HG03139 (cell line): ENCODE measurements at regions not wholly inside any gene's neighbourhood (a gene's known extent, or its start where the extent isn't known, plus 50 kb on each side); places are given as distances from the start of the nearest gene placed in this dataset.

Experiments used
- ATAC-seq: cut with Tn5 transposase; IDR thresholded peaks from one replicate; pipeline ENCODE4 v1.9.1; 2021; ENCODE audit not compliant: unreplicated experiment

DNA sequence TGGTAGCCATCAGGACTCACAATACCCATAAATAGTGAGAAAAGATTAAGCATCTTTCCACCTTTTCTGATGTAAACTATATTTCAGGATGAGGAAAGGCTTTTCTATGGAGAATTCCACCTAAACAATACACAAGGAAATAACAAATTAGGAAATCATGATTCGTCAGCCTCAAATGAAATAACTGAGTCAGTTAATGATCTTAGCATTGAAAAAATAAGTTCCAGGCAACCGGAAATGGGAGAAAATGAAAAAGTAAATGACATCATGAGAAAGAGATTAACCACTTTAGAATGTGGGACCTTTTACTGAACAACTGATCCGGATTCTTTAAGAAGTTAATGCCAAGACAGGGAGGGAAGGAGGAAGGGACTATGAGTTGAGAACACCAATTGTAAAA is 742.3 kb downstream of the TNS3 start:
- ATAC-seq: no peak

DNA sequence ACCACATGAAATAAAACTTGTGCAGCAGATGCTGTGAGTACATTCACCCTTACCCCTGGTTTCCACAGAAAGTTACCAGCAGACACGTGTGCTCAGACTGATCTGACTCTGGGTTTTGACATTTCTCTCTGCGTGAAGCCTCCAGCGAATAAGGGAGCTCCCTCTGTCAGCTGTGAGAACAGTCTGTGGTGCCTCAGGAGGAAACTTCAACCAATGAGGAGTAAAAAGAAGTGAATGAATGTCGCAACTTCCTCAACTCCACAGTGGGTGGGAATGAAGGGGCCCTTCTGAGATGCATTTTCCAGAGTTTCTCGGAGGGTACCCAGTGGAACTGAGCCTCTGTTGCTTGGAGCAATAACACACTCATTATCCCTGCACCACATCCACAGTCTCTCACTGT is 743.4 kb downstream of the TNS3 start:
- no peak for ATAC-seq

DNA sequence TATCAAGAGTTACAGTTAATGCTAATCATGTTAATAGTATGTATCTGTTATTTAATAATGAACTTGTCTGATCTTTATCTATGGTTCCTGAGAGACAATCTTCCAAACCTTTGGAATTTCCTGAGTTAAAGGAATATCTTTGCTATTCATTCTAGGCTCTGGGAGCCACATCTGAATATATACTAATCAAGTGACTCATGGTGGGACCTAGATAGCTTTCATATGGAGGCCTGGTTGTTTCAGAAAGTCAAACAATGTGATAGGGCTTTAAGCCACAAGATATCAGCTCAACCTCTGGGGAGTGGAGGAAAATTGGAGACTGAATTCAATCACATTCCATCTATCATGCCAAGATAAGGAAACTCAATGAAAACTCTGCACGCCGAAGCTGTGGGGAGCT is 746.4 kb downstream of the TNS3 start:
- ATAC-seq: no peak

DNA sequence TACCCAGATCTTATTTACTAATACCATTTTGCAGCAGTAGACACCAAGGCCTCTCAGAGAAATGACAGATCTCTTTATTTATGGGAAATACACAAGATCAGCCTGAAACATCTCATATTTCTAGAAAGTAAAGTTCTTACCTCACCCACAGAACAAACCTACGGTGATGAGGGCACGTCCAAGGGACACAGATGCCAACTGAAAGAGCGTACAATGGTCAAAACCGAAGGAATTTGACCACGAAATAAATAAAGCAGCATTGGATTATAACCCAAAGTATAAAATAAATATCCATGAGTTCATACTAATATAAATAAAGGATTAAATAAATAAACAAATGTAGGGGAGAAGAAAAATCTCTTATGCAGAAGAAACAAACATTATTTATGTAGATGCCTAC is 747.0 kb downstream of the TNS3 start:
- ATAC-seq: no peak

DNA sequence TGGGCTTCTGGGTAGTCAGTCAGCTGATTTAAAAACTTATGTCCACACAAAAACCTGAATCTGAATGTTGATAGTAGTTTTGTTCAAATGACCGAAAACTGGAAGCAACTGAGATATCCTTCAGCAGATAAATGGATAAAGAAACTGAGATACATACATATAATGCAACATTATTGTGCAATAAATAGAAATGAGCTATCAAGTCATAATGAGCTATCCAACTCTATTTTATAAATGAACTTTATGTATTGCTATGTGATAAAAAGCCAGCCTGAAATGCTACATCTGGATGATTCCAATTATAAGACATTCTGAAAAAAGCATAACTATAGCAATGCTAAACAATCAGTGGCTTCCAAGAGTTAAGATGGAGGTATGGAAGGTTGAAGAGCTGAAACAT is 748.7 kb downstream of the TNS3 start:
- no peak for ATAC-seq

DNA sequence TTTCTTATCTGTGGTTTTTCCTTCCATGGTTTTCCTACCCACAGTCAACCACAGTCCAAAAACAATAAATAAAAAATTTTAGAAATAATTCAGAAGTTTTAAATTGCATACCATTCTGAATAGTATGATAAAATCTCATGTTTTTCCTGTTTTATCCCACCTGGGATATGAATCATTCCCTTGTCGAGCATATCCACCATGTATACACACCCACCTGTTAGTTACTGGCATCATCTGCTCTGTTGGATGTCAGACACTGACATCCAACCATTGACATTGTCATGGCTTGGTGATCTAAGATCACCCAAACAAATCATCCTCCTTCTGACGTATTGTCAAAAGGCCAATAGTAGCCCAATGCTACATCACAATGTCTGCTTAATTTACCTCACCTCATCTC is 749.8 kb downstream of the TNS3 start:
- no peak for ATAC-seq

DNA sequence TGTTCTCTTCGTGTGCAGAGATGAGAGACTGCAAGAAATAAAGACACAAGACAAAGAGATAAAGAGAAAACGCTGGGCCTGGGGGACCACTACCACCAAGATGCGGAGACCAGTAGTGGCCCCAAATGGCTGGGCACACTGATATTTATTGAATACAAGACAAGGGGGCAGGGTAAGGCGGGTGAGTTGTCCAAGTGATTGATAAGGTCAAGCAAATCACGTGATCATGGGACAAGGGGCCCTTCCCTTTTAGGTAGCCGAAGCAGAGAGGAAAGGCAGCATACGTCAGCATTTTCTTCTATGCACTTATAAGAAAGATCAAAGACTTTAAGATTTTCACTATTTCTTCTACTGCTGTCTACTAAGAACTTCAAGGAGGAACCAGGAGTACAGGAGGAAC is 762.1 kb downstream of the TNS3 start:
- ATAC-seq: no peak

DNA sequence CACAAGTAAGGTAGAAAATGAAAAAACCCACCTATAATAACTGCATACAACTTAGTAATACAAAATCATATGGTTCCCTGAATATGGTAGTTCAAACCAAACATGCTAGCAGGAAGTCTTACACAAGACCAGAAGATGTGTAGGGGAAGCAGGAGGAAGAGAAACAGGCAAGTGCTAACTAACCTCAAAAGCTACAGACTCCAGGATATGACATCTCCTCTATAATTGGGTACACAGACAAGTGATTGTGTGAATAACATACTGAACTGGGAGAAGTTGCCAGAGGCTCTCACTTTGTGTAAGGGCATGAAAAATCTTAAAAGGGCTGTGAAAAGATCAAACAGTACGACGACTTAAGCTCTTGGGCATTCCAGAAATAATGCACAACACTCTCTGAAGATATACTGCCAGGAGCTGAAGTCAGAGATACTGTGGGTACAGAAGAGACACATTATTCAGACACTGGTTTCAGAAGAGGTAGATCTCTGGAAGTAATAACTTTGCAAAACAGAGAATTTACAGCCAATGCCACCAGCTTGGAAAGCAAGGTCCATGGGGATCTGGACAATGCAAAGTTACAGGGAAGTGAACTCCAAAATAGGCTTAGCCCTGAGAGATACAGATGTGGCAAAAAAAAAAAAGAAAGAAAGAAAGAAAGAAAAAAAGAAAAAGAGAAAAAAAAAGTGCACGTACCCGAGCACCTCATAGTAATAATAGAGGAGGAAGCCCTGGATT is 767.2 kb downstream of the TNS3 start:
- no peak for ATAC-seq

DNA sequence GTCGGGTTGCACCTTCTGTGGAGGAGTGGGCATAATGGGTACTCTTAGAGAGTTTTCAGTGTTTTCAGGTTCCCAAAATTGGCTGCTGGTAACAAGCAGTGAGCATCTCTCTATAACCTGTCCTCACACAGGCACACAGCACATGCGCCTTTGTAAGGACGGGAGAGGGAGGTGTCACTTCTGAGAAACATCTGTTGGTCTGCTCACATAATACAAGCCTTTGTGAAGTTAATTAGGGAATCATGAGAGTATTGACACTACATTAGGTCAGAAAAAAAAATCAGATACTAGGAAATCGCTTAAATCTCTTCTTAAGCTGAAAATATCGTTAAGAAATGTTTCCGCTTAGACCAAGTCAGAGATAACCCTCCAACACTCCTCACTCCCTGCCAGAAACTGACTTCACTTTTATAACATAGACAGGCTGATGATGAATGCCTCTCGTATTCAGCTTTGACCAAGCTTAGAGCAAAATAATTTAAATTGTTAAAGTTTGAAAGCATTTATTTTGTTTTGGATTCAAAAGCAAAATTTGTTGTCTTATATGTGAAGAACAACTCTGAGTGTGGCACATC is 769.7 kb downstream of the TNS3 start:
- ATAC-seq: no peak

DNA sequence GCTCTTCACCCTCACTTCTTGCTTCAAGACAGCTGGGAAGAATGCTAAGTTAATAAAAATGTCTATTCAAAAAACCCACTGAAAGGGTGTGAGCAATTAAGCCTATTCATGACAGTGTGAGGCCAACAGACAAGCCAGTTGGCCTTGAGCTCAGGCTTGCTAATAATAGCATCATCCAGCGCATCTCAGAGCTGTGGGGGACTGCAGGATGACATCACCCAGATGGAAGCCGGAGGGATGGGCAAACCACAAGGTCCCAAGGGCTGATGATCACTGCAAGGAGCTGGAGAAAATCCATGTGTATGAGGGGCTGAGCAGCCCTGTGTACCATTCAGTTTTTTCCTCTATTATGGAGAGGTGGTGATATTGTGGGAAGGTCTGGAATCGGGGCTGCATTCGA is 770.4 kb downstream of the TNS3 start:
- ATAC-seq: no peak

DNA sequence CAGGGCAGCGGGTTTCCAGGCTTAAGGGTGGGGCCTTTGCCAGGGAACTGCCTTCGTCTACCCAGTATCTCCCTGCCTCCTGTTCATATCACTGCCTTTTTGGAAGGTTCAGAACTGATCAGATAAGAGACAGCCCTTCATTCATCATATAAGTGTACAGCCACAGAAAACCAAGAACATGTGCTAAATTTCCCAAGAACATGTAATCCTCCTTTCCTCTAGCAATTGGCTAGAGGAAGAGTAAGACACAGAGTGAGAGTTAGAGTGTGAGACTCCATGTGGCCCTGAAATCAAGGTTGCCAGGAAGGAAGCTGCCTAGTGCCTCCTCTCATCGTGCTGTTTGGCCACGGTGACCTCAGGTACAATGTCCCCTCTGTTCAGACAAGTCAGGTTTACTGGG is 770.9 kb downstream of the TNS3 start:
- ATAC-seq: no peak

DNA sequence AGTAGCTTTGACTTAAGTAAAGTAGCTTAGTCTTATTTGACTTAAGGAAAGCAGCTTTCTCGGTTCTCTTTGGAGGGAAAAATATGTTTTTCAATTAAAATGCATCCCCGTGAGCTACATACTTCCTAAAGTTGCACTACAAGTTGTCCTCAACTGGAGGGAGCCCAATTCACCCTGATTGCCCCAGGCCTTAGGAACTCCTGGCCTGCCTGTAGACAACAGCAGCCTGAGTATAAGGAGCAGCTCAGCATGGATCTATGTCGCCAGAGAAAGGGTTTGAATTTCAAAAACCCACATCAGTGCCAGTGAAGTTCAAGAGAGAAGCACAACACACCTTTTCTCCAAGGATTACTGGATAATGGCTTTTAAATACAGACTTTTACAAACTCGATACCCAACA is 772.0 kb downstream of the TNS3 start:
- no peak for ATAC-seq

DNA sequence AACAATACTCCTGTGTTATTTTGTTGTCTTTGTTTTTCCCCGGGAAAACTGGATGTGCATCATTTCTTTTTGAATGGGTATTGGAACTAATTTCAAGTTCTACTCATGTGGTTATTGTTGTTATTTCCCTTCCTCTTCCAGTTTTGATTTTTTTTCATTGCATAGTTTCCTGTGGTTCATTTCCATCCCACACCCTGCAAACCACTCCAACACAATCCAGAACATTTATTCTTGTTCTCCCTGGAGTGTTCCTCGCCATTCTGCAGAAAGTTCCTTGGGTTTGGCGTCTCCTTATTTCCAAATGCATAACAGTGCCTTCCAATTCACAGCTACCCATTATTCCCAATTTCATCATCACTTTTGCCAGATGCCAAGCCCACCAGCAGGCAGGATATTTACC is 775.1 kb downstream of the TNS3 start:
- no peak for ATAC-seq

DNA sequence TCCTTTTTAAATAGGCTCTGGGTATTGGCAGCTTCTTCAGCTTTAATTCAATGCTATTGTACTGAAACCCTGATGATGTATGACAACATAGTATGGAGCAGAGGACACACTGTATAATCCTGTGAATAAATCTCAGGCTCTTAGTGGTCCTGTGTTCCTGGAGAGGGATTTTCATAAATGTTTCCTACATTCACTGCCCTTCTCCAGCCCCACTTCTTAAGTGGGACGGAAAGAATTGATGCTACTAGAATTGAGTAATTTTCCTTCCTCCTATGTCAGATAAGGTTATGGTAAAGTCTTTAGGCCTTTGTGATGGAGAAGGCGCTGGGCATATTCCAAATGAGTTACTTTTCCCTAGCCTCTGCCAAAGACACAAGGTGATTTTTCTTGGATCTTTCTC is 779.4 kb downstream of the TNS3 start:
- ATAC-seq: no peak

DNA sequence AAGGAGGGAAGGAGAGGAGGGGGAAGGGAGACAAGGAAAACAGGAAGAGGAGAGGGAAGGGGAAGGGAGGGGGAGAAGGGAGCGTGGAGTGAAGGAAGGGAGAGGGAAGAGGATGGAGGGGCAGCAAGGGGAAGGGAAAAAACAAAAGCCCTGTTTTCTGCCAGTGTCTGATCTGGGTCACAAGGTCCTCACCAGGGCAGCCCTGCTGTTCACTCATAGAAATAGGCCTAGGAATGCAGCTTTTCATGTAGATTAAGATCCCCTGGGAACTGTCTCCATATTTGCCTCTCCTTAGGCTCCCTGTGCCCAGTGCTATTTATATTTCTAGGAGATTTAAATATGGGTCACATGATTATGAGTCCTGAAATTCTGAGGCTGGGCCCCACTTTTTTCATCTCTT is 790.7 kb downstream of the TNS3 start:
- ATAC-seq: no peak

DNA sequence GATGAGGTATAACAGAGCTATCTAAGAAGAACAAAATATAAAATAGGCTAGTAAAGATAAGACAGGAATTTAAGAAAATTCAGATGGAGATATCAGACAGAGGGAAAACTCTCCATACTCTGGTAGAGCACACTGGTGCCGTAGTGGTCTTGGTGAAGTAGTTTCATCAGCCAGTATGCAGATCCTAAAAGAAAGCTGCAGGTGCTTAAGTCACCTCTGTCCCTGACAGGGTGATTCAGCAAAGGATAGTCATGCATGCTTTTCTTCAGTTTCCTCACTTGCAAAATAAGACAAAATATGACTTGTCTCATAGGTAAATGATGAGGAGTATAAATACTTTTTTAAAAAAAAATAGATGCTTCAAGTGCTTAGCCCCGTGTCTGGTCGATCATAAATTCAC is 794.9 kb downstream of the TNS3 start:
- ATAC-seq: no peak

DNA sequence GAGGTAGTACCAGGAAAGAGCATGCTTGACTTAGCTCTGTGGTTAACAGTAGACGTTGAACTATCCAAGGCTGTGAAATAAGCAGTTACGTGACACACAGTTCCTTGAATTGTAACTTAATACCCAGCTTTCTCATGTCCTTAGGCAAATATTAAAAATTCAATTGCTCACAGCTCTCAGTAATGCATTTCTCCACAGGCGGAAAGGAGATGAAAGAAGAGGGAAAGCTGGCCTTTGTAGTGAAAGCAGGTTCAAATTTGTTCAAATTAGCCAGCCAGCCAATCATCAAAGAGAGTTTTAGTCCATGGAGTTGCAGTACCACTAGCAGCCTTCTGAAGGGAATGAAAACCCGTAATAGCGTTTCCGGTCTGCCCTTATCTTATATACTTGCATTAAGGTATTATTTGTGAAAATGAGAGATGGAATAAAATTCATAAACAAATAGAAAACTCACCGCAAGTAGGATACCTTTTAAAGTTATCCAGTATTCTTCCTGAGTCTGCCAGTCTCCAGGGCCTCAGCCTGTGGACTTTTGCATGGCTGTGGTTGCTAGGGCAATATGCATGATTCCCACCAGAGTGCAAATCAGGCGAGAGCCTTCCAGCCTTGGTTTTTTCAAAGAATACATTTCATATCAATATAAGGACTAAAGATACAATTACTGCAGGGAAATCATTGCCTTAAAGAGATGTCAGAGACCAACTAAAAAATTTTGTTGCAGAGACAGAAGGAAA is 795.5 kb downstream of the TNS3 start:
- no peak for ATAC-seq

DNA sequence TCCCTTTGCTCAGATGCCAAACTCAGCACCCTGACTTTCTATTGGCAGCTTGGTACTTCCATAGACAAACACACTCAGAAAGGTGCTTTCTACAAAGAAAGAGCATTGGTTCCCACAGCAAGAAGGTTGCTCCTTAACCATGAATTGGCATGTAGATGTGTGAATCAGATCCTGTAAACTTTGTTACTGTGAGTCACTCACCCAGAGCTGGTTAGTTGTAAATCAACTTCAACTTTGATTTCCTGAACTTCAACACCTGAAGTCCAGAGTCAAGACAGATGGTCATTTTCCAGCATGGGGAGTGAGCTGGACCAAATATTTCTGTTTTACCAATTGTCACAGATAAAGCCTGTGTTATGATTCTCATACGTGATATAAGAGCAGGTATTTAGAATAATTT is 797.2 kb downstream of the TNS3 start:
- ATAC-seq: no peak

DNA sequence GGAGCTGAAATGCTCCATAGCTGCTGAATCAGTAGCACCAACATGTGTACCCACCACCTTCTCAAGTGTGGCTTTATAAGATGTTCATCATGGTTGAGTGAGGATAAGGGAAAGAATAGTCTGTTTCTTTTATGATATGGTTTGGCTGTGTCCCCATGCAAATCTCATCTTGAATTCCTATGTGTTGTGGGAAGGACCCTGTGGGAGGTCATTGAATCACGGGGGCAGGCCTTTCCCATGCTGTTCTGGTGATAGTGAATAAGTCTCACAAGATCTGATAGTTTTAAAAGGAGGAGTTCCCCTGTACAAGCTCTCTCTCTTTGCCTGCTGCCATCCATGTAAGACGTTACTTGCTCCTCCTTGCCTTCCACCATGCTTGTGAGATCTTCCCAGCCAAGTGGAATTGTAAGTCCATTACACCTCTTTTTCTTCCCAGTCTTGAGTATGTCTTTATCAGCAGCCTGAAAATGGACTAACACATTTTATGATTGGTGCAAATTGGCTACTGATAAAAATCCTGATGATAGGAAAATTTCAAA is 799.9 kb downstream of the TNS3 start:
- no peak for ATAC-seq

DNA sequence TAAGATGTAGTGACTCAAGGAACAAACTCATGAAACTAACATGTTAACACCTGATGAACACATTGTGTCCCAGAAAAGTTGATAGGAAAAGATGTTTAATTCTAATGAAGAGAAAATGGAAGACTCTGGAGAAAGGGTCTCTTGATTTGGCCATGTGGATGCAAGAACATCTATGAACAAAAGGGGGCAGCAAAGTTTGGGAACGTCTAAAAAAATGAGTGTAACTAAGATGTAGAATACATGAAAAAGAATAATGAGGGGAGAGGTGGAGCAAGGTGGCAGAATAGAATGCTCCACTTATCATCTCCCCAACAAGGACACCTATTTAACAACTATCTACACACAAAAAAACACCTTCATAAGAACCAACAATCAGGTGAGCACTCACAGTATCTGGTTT is 805.1 kb downstream of the TNS3 start:
- no peak for ATAC-seq

DNA sequence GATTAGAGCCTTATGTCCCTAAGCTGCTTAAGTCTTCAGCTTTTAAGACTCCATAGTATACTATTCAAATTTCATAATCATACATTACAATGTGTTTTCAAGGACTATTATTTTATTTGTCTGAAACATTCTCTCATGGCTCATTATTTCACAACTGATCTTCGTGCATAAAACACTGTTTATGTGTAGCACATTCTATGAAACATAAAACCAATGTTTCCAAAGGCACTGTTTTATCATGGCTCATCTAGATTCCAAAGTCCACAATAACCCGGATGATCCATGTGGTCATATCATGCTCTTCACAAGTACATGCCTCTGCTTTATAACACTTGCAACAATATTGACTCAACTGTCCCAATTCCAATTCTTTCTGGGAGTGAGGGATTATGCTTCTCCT is 806.1 kb downstream of the TNS3 start:
- no peak for ATAC-seq

DNA sequence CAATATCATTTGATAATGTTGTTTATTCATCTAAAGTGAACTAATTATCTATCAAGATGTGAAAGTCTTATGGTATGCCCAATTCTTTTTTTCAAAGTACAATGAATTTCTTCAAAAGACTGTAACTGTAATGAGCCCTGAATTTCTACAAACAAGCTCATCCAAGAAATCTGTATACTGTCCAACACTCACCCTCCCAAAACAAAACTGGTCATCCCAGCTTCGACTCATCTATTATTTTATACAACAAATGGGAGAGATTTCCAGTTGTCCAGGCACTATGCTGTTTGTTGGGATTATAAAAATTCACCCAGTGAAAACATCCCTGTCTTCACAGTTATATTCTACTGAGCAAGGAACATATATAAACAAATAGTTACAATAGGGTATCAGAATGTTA is 806.9 kb downstream of the TNS3 start:
- no peak for ATAC-seq
